ENCODE measurements at regions not wholly inside any gene's neighbourhood (a gene's known extent, or its start where the extent isn't known, plus 50 kb on each side); places are given as distances from the start of the nearest gene placed in this dataset.

DNA sequence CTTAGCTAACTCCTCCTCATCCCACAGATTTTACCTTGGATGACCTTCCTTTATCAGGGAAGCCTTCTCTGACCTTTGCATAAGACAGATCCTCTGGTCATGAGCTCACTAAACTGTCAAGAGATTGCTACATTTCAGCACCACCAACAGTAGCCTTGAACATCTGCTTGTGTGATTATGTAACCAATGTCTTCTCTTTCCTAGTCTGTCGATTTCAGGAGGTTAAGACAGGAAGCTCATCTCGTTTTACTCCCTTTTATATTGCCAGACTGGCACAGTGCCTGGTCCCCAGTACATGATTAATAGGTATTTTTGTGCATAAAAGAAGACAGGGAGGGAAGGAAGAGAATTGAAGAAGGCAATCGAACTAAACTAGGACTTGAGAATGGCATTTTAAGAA, 1697.7 kb downstream of the EFNB2 start:
- H3K27ac ChIP-seq (replicated peaks) = no peak overlapping the region
- H3K27me3 ChIP-seq (ENCODE audit: low read depth) = no peaks in the 10 kb centered on the region
- peaks cover 4% of the 10 kb centered on the region for H3K9me3 ChIP-seq (replicated peaks)
- no peaks in the 10 kb centered on the region for H3K36me3 ChIP-seq
- TF ChIP-seq, protein P1, sequence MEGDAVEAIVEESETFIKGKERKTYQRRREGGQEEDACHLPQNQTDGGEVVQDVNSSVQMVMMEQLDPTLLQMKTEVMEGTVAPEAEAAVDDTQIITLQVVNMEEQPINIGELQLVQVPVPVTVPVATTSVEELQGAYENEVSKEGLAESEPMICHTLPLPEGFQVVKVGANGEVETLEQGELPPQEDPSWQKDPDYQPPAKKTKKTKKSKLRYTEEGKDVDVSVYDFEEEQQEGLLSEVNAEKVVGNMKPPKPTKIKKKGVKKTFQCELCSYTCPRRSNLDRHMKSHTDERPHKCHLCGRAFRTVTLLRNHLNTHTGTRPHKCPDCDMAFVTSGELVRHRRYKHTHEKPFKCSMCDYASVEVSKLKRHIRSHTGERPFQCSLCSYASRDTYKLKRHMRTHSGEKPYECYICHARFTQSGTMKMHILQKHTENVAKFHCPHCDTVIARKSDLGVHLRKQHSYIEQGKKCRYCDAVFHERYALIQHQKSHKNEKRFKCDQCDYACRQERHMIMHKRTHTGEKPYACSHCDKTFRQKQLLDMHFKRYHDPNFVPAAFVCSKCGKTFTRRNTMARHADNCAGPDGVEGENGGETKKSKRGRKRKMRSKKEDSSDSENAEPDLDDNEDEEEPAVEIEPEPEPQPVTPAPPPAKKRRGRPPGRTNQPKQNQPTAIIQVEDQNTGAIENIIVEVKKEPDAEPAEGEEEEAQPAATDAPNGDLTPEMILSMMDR (IDR thresholded peaks at IDR 0.05; ENCODE audit: borderline replicate concordance) = no peak
- H3K4me1 ChIP-seq = no peaks in the 10 kb centered on the region
- H3K4me3 ChIP-seq = no peak overlapping the region
- DNase-seq = no peak
- intact Hi-C loops (cut with micrococcal nuclease) = no loop called here

DNA sequence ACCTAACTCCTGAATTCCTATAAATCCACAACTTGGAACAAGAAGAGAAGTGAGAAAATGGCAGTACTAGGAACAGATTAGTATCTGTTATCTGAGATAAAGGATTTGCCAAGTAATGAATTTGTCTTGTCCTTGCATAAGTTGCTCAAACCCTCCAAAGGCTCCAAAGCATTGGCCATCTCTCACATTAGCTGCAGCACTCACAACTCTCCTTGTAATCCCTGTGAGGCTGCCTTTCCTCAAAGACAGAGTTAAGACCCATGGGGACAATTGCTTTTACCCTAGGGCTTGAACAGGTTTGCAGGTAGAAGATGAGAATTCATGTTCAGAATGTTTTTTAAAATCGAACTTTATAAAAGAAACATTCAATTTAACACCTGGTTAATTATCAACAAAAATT, 1702.2 kb downstream of the EFNB2 start:
- Histone ChIP-seq H3K36me3 (no peaks in the 10 kb centered on the region), H3K9me3 (replicated peaks) (peaks cover 4% of the 10 kb centered on the region), H3K4me1 (no peaks in the 10 kb centered on the region), H3K27ac (replicated peaks) (no peak overlapping the region), H3K27me3 (ENCODE audit: low read depth) (no peaks in the 10 kb centered on the region), H3K4me3 (no peak overlapping the region)
- TF ChIP-seq, protein P1 (IDR thresholded peaks at IDR 0.05; ENCODE audit: borderline replicate concordance) = no peak
- DNase-seq = no peak
- intact Hi-C loops (cut with micrococcal nuclease) = no loop called here

DNA sequence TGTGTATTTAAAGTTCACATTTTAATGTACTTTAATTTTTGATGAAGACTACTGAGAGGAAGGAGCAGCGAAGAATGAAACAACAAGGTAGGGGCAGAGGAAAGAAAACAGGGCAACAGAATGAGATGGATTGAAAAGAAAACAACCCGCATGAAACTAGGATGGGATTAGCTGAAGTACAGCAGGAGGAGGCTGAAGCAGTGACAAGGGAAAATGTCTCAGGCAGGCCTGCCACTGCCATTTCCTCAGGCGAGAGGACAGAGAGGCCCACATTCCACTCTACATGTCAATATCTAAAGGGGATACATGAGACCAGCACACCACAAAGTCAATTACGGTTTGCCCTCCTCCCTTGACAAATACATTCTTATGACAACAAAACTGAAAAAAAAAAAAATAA, 1703.2 kb downstream of the EFNB2 start:
- TF ChIP-seq, protein P1 (IDR thresholded peaks at IDR 0.05; ENCODE audit: borderline replicate concordance) = no peak
- Histone ChIP-seq H3K4me1 (no peaks in the 10 kb centered on the region), H3K27ac (replicated peaks) (no peak overlapping the region), H3K36me3 (no peaks in the 10 kb centered on the region), H3K4me3 (no peak overlapping the region), H3K9me3 (replicated peaks) (peaks cover 4% of the 10 kb centered on the region), H3K27me3 (ENCODE audit: low read depth) (no peaks in the 10 kb centered on the region)
- intact Hi-C loops (cut with micrococcal nuclease) = no loop called here
- no peak for DNase-seq

DNA sequence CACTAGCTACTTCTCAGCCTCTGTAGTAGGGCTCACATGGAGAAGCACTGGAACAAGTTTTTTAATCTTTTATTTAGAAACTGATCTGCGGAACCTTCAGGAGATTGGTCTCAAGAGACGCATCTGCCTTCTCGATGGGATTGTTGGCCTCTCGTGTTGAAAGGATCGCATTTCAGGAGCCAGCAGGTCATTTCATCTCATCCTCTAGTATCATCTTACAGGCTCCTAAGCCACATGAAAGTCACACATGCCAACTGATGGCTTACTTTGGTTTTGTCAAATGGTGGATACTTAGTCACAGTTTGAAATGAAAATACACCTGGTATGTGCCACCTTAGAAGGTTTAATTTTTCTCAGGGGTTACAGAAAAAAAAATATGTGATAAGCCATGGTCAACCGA, 1703.6 kb downstream of the EFNB2 start:
- Histone ChIP-seq H3K4me3 (no peak overlapping the region), H3K27me3 (ENCODE audit: low read depth) (no peaks in the 10 kb centered on the region), H3K27ac (replicated peaks) (no peak overlapping the region), H3K4me1 (no peaks in the 10 kb centered on the region), H3K9me3 (replicated peaks) (peaks cover 3% of the 10 kb centered on the region), H3K36me3 (no peaks in the 10 kb centered on the region)
- intact Hi-C loops (cut with micrococcal nuclease) = no loop called here
- DNase-seq = no peak
- TF ChIP-seq, protein P1 (IDR thresholded peaks at IDR 0.05; ENCODE audit: borderline replicate concordance) = no peak

DNA sequence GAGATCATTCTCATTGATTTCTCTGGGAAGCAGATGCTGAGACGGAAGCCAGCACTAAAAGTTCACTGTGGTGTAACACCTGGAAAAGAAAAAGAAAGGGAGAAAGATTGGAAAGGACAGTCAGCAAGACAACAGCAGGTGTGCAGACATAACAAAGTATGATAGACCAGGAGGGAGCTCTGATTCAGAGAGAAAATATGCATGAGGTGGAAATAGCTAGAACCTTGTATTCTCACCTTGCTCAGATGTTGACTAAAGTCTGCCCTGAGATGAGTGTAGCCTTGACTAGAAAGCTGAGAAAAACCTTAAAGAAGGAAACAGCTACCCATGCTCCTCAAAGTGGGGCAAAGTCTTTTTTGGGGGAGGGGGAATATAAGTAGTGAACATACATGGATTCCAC, 1711.8 kb downstream of the EFNB2 start:
- Histone ChIP-seq H3K9me3 (replicated peaks) (no peaks in the 10 kb centered on the region), H3K27ac (replicated peaks) (no peak overlapping the region), H3K4me3 (no peak overlapping the region), H3K36me3 (no peaks in the 10 kb centered on the region), H3K27me3 (ENCODE audit: low read depth) (no peaks in the 10 kb centered on the region), H3K4me1 (no peaks in the 10 kb centered on the region)
- no peak for DNase-seq
- TF ChIP-seq, protein P1 (IDR thresholded peaks at IDR 0.05; ENCODE audit: borderline replicate concordance) = no peak
- intact Hi-C loops (cut with micrococcal nuclease) = no loop called here

DNA sequence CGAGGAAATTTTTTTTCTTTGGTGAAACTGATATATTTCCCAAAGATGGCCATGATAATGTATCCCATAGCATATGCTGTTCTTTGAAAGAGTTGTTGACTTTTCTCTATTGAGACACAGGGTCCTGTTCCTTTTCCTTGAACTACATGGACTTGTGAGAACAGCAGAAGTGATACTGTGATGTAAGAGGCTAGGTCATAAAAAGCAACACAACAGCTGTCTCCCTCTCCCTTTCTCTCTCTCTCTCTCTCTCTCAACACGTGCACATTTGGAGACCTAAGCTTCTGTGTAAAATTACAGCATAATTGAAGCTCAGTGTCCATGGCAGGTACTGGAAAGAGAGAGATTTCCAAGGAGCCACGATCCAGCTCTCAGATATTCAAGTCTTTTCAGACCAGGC, 1712.4 kb downstream of the EFNB2 start:
- TF ChIP-seq, protein P1 (IDR thresholded peaks at IDR 0.05; ENCODE audit: borderline replicate concordance) = no peak
- intact Hi-C loops (cut with micrococcal nuclease) = no loop called here

More for the DNA sequence above, 1712.4 kb downstream of the EFNB2 start:
- Histone ChIP-seq H3K36me3 (no peaks in the 10 kb centered on the region), H3K4me3 (no peak overlapping the region), H3K9me3 (replicated peaks) (no peaks in the 10 kb centered on the region), H3K4me1 (no peaks in the 10 kb centered on the region), H3K27me3 (ENCODE audit: low read depth) (no peaks in the 10 kb centered on the region), H3K27ac (replicated peaks) (no peak overlapping the region)
- no peak for DNase-seq
